ENCODE measurements at regions not wholly inside any gene's neighbourhood (a gene's known extent, or its start where the extent isn't known, plus 50 kb on each side); places are given as distances from the start of the nearest gene placed in this dataset.

DNA sequence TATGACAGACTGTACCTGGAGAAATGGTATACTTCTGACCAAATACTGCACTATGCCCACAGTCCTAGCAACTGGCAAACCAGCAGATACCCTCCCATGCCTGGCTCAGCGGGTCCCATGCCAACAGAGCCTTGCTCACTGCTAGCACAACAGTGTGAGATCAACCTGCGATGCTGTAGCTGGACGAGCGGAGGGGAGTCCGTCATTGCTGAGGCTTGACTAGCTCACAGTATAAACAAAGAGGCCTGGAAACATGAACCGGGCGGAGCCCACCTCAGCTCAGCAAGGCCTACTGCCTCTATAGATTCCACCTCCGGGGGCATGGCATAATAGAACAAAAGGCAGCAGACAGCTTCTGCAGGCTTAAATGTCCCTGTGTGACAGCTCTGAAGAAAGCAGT lies 93.2 kb upstream of the CAB39 start:
- no peak for TF ChIP-seq POLR2A (IDR thresholded peaks at IDR 0.05)
- TF ChIP-seq, protein P1, sequence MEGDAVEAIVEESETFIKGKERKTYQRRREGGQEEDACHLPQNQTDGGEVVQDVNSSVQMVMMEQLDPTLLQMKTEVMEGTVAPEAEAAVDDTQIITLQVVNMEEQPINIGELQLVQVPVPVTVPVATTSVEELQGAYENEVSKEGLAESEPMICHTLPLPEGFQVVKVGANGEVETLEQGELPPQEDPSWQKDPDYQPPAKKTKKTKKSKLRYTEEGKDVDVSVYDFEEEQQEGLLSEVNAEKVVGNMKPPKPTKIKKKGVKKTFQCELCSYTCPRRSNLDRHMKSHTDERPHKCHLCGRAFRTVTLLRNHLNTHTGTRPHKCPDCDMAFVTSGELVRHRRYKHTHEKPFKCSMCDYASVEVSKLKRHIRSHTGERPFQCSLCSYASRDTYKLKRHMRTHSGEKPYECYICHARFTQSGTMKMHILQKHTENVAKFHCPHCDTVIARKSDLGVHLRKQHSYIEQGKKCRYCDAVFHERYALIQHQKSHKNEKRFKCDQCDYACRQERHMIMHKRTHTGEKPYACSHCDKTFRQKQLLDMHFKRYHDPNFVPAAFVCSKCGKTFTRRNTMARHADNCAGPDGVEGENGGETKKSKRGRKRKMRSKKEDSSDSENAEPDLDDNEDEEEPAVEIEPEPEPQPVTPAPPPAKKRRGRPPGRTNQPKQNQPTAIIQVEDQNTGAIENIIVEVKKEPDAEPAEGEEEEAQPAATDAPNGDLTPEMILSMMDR (IDR thresholded peaks at IDR 0.05) = no peak
- no peak for TF ChIP-seq EP300 (IDR thresholded peaks at IDR 0.05)
